K562 (cell line): ENCODE measurements at regions not wholly inside any gene's neighbourhood (a gene's known extent, or its start where the extent isn't known, plus 50 kb on each side); places are given as distances from the start of the nearest gene placed in this dataset.

Experiments used
- ATAC-seq: fragments of 200-7000 bp; cut with Tn5 transposase; 3 replicates; pipeline ENCODE4 v1.9.1; 2020; ENCODE audit warnings: moderate library complexity
- BruUV-seq: library from RNA; stranded (reverse); fragments of 400-500 nt; replicated peaks from 2 replicates; lab custom pipeline; 2021; lab: Mats Ljungman, UMichigan
- CTCF ChIA-PET: fragments of 300-600 bp; formaldehyde crosslinking; extraction: SDS; loops from one replicate; lab custom pipeline; 2021; ENCODE audit warnings: low intra/inter-chr PET ratio; lab: Yijun Ruan, JAX
- POLR2A ChIA-PET: fragments of 300-600, 350-650 bp; sonication (Branson Sonifier 250); formaldehyde crosslinking; extraction: SDS; loops from one replicate; lab custom pipeline; 2021; ENCODE audit warnings: antibody characterized with exemption, inconsistent platforms; lab: Yijun Ruan, JAX
- DNase-seq, 4 experiments: peaks; one replicate each; pipeline versions ENCODE4 v3.0.0 to v3.0.0-alpha.2; 2011 to 2018; ENCODE audit warnings: low spot score in 3 of 4, mixed read lengths in 3 of 4; ENCODE audit errors: extremely low read depth in 1 of 4
- FAIRE-seq: peaks from 2 replicates; lab custom pipeline; 2011; peaks lifted over from hg19 to GRCh38; lab: Jason Lieb, UNC
- H2AFZ ChIP-seq: 2 replicates; pipeline ENCODE4 v1.6.0; 2011; ENCODE audit warnings: low read depth, low read length, control low read depth, inconsistent platforms
- H3K27ac ChIP-seq: fragments of 200-600 bp; 3 replicates; pipeline ENCODE4 v1.8.0; 2011; ENCODE audit warnings: low read depth, mild to moderate bottlenecking, control low read depth, inconsistent platforms, low read length, moderate library complexity, mixed read lengths; ENCODE audit errors: extremely low read depth
- H3K27me3 ChIP-seq, 2 experiments: fragments of 300-600 bp in 1 of 2; 2 replicates in 1 of 2; 3 replicates in 1 of 2; pipeline versions ENCODE4 v1.6.0 to v1.8.0; 2011; ENCODE audit warnings: inconsistent platforms in 2 of 2, low read length in 2 of 2, mild to moderate bottlenecking in 1 of 2, mixed read lengths in 1 of 2, moderate library complexity in 1 of 2; ENCODE audit not compliant: control insufficient read depth in 2 of 2, insufficient read depth in 2 of 2
- H3K36me3 ChIP-seq: fragments of 300-600 bp; 3 replicates; pipeline ENCODE4 v1.8.0; 2011; ENCODE audit warnings: mild to moderate bottlenecking, low read length, inconsistent platforms; ENCODE audit not compliant: control insufficient read depth, insufficient read depth
- H3K4me1 ChIP-seq, 2 experiments: fragments of 200-600 bp in 1 of 2; replicated peaks in 1 of 2; 2 replicates in 1 of 2; 3 replicates in 1 of 2; pipeline versions ENCODE4 v1.5.1 to v1.8.0; 2011; ENCODE audit warnings: inconsistent platforms in 2 of 2, low read length in 2 of 2, mild to moderate bottlenecking in 1 of 2, mixed read lengths in 1 of 2, moderate library complexity in 1 of 2; ENCODE audit not compliant: control insufficient read depth in 2 of 2, insufficient read depth in 2 of 2
- H3K4me2 ChIP-seq: 2 replicates; pipeline ENCODE4 v1.6.1; 2011; ENCODE audit warnings: low read length, control low read depth, inconsistent platforms, mixed read lengths; ENCODE audit not compliant: insufficient read depth
- H3K4me3 ChIP-seq: fragments of 200-600 bp; sonication (generic), shearing (Covaris generic); 2 replicates; pipeline ENCODE4 v1.5.1; 2016; ENCODE audit warnings: control low read depth, inconsistent platforms
- H3K79me2 ChIP-seq: fragments of 200-600 bp; 3 replicates; pipeline ENCODE4 v1.8.0; 2011; ENCODE audit warnings: low read length, inconsistent platforms; ENCODE audit not compliant: control insufficient read depth, insufficient read depth
- H3K9ac ChIP-seq, 2 experiments: 2 replicates each; pipeline versions ENCODE4 v1.6.0 to v1.6.1; 2011; ENCODE audit warnings: low read depth in 2 of 2, low read length in 2 of 2, control low read depth in 1 of 2, inconsistent platforms in 1 of 2, mild to moderate bottlenecking in 1 of 2, mixed read lengths in 1 of 2; ENCODE audit not compliant: insufficient read depth in 1 of 2
- H3K9me1 ChIP-seq: one replicate; pipeline ENCODE4 v1.6.0; 2011; ENCODE audit warnings: inconsistent platforms, mild to moderate bottlenecking, low read length, moderate library complexity; ENCODE audit not compliant: control insufficient read depth, insufficient read depth
- H3K9me3 ChIP-seq: replicated peaks from 2 replicates; pipeline ENCODE4 v1.5.1; 2011; ENCODE audit warnings: low read depth, low read length, inconsistent platforms; ENCODE audit not compliant: control insufficient read depth, insufficient read depth
- H4K20me1 ChIP-seq: replicated peaks from 2 replicates; pipeline ENCODE4 v1.6.1; 2011; ENCODE audit warnings: low read length, inconsistent platforms, mixed read lengths; ENCODE audit not compliant: control insufficient read depth, insufficient read depth
- ARHGAP35 ChIP-seq: fragments of 450-650 bp; IDR thresholded peaks from 2 replicates; pipeline ENCODE4 v1.6.1; 2018; ENCODE audit not compliant: partially characterized antibody
- DNMT1 ChIP-seq: fragments of 450-650 bp; IDR thresholded peaks from 2 replicates; pipeline ENCODE4 v1.6.1; 2016; ENCODE audit warnings: antibody characterized with exemption, mild to moderate bottlenecking
- E2F1 ChIP-seq: sonication (generic); formaldehyde crosslinking; IDR thresholded peaks from 2 replicates; pipeline ENCODE4 v1.8.1; 2023; ENCODE audit warnings: mild to moderate bottlenecking, missing genetic modification reagents, moderate library complexity
- EP300 ChIP-seq: IDR thresholded peaks from 2 replicates; pipeline ENCODE4 v1.6.1; 2012; ENCODE audit warnings: low read length, improper control_type of control experiment
- NONO ChIP-seq, 2 experiments: fragments of 200-400 bp in 1 of 2; fragments of 450-650 bp in 1 of 2; formaldehyde crosslinking in 1 of 2; IDR thresholded peaks; 2 replicates each; pipeline ENCODE4 v1.6.1; 2017; ENCODE audit warnings: low read depth in 2 of 2, mild to moderate bottlenecking in 2 of 2, moderate library complexity in 2 of 2, low read length in 1 of 2
- ZNF318 ChIP-seq, 2 experiments: fragments of 450-650 bp; IDR thresholded peaks; 2 replicates each; pipeline ENCODE4 v1.6.1; 2016; ENCODE audit warnings: mild to moderate bottlenecking in 2 of 2, borderline replicate concordance in 1 of 2, low read depth in 1 of 2, moderate library complexity in 1 of 2
- ZNF586 ChIP-seq: fragments of 450-650 bp; formaldehyde crosslinking; conservative IDR thresholded peaks from 2 replicates; pipeline ENCODE4 v1.4.0; 2020; ENCODE audit warnings: mild to moderate bottlenecking, moderate library complexity
- ZZZ3 ChIP-seq: fragments of 450-650 bp; IDR thresholded peaks from 2 replicates; pipeline ENCODE4 v1.6.1; 2016; ENCODE audit warnings: antibody characterized with exemption, mild to moderate bottlenecking, moderate library complexity
- WGBS: fragments of 100-300 bp; shearing (Covaris generic); methylation state at CpG from one replicate; pipeline ENCODE4 v1.1.6; 2016; ENCODE audit warnings: low coverage, mixed read lengths; ENCODE audit not compliant: insufficient coverage; ENCODE audit errors: missing lambda C conversion rate; 5-methylcytosine and 5-hydroxymethylcytosine counted together
- in situ Hi-C: fragments of 300-500 bp; cut with MboI; formaldehyde crosslinking; loops from 4 replicates; pipeline ENCODE4 v1.15.0; 2018; ENCODE audit warnings: inconsistent platforms, mixed read lengths
- intact Hi-C: fragments of 100-400 bp; cut with micrococcal nuclease; formaldehyde crosslinking; loops from 2 replicates; pipeline ENCODE4 v1.14.2; 2022

GRCh38 chr5:158529454-158529853 is 570.3 kb downstream of the EBF1 start (continued):
- TF ChIP-seq ZNF318 (IDR thresholded peaks at IDR 0.05; ENCODE audit: borderline replicate concordance in 1 of 2, low read depth in 1 of 2) (no peak), ZNF586 (CRISPR knock-in tag) (no peak)

DNA sequence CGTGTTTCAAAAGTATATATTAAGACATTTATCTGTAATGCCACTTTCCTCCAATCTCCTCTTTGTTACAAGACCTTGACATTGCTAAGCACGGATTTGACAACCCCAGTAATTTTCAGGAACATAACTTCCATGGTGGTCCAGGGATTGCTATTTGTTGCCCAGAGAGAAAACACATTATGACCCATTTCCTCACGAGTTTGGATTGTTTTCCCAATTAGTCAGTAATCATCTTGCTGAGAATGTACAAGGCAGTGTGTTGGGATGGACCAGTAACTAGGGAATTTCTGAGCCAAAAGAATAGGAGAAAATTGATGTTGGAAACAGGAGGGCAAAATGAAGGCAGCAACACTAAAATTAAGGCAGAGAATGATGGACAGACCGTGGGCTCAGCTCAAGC is 574.1 kb downstream of the EBF1 start:
- H4K20me1 ChIP-seq: no peaks in the 10 kb centered on the region
- H2AFZ ChIP-seq: no peak overlapping the region
- no peaks in the 10 kb centered on the region for H3K36me3 ChIP-seq
- in situ Hi-C loops: no loop called here
- H3K27me3 ChIP-seq: no peaks in the 10 kb centered on the region
- WGBS: 0% methylated on average over 4 of the region's 4 CpGs
- H3K9me3 ChIP-seq: no peaks in the 10 kb centered on the region
- FAIRE-seq: no peak
- H3K4me3 ChIP-seq: no peak overlapping the region
- intact Hi-C loops: no loop called here
- ChIA-PET CTCF (no interaction called here), POLR2A (no interaction called here)
- DNase-seq: no peak
- H3K9me1 ChIP-seq: no peaks in the 10 kb centered on the region
- no TSS peak for BruUV-seq
- ATAC-seq: no peak
- no peaks in the 10 kb centered on the region for H3K79me2 ChIP-seq
- TF ChIP-seq EP300: no peak
- TF ChIP-seq DNMT1: no peak
- TF ChIP-seq NONO (IDR thresholded peaks at IDR 0.05; ENCODE audit: low read depth in 2 of 2, low read length in 1 of 2): no peak
- no peak for TF ChIP-seq ARHGAP35
- TF ChIP-seq E2F1 (CRISPR knock-in tag): no peak
- no peak for TF ChIP-seq ZNF586 (CRISPR knock-in tag)
- no peak for TF ChIP-seq ZZZ3
- H3K9ac ChIP-seq: no peak overlapping the region
- H3K4me1 ChIP-seq: no peaks in the 10 kb centered on the region
- no peak overlapping the region for H3K4me2 ChIP-seq
- no peak overlapping the region for H3K27ac ChIP-seq
